ENCODE measurements at regions not wholly inside any gene's neighbourhood (a gene's known extent, or its start where the extent isn't known, plus 50 kb on each side); places are given as distances from the start of the nearest gene placed in this dataset.
A peak's percentile ranks its signal among the peaks of the same experiment; 100 is the strongest.

DNA sequence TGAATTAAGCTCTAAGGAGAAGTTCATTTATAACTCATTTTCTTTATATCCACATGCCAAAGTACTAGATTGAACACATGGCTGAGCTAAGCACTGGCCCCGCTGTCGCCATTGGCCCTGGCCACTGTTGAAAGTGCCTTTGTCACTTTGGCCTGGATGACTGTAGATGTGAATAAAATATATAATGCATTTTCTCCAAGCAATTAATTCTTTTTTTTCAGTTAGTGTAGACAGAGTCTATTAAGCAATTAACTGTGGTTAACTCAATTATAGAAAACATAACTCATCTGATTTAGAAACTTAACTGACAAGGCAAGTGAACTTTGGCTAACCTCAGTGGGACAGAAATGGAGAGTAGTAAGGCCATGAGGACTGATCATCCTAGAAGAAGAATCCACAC is 965.6 kb downstream of the EFNB2 start:
- Mint-ChIP-seq H3K27me3 (no peaks in the 10 kb centered on the region), H3K4me1 (ENCODE audit: low read depth) (no peaks in the 10 kb centered on the region), H3K4me3 (no peak overlapping the region), H3K9me3 (no peaks in the 10 kb centered on the region), H3K27ac (no peak overlapping the region), H3K36me3 (ENCODE audit: low read depth) (no peaks in the 10 kb centered on the region)
- ChIA-PET CTCF (no interaction called here), POLR2A (no interaction called here)
- intact Hi-C loops (cut with micrococcal nuclease), result no loop called here
- TF ChIP-seq, protein P1, sequence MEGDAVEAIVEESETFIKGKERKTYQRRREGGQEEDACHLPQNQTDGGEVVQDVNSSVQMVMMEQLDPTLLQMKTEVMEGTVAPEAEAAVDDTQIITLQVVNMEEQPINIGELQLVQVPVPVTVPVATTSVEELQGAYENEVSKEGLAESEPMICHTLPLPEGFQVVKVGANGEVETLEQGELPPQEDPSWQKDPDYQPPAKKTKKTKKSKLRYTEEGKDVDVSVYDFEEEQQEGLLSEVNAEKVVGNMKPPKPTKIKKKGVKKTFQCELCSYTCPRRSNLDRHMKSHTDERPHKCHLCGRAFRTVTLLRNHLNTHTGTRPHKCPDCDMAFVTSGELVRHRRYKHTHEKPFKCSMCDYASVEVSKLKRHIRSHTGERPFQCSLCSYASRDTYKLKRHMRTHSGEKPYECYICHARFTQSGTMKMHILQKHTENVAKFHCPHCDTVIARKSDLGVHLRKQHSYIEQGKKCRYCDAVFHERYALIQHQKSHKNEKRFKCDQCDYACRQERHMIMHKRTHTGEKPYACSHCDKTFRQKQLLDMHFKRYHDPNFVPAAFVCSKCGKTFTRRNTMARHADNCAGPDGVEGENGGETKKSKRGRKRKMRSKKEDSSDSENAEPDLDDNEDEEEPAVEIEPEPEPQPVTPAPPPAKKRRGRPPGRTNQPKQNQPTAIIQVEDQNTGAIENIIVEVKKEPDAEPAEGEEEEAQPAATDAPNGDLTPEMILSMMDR (IDR thresholded peaks at IDR 0.05), result no peak
- DNase-seq (no peak), ATAC-seq (no peak)

- intact Hi-C loops (cut with micrococcal nuclease), result no loop called here
- Mint-ChIP-seq H3K9me3 (no peaks in the 10 kb centered on the region), H3K27ac (no peak overlapping the region), H3K4me1 (ENCODE audit: low read depth) (no peaks in the 10 kb centered on the region), H3K36me3 (ENCODE audit: low read depth) (no peaks in the 10 kb centered on the region), H3K27me3 (no peaks in the 10 kb centered on the region), H3K4me3 (no peak overlapping the region)
- POLR2A ChIA-PET, result no interaction called here
- ATAC-seq (no peak), DNase-seq (no peak)
- TF ChIP-seq, protein P1 (IDR thresholded peaks at IDR 0.05), result no peak
- CTCF ChIA-PET, result no interaction called here
Measured at GRCh38 chr13:105567951-105568525, 967.4 kb downstream of the EFNB2 start.

DNA sequence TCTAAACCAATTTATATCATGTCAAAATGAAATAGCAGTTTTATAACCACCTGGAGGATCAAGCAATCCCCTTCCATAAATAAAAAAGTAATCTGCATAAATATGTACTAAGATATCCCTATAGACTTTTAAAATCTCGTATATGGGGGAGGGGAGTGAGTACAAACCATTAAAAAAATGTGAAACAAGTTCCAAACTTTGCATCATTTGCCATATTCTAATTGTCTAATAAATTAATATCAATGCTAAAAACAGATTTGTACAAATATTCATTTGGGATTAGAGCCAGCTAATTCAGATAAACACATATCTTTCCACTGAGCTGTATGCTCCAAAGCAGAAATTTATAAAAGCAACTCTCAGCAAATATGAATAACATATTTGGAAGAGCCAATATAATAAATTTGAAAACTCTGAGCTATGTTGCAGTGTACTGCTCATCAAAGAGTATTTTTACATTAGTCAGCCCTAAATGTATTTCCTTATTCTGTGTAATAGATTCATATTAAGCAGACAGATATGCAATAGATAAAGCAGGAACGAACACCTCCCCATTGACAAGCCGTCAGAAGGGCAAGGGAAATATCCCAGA is 970.2 kb downstream of the EFNB2 start:
- H3K36me3 Mint-ChIP-seq (ENCODE audit: low read depth), result no peaks in the 10 kb centered on the region
- DNase-seq, result no peak
- ChIA-PET POLR2A (no interaction called here), CTCF (no interaction called here)
- ATAC-seq, result no peak
- intact Hi-C loops (cut with micrococcal nuclease), result no loop called here
- no peaks in the 10 kb centered on the region for H3K9me3 Mint-ChIP-seq
- TF ChIP-seq, protein P1 (IDR thresholded peaks at IDR 0.05), result no peak
- no peak overlapping the region for H3K27ac Mint-ChIP-seq
- H3K4me1 Mint-ChIP-seq (ENCODE audit: low read depth), result no peaks in the 10 kb centered on the region
- H3K4me3 Mint-ChIP-seq, result no peak overlapping the region
- no peaks in the 10 kb centered on the region for H3K27me3 Mint-ChIP-seq

- Mint-ChIP-seq H3K9me3 (no peaks in the 10 kb centered on the region), H3K4me3 (no peak overlapping the region), H3K36me3 (ENCODE audit: low read depth) (no peaks in the 10 kb centered on the region), H3K27ac (no peak overlapping the region), H3K27me3 (no peaks in the 10 kb centered on the region), H3K4me1 (ENCODE audit: low read depth) (peaks cover 4% of the 10 kb centered on the region)
- TF ChIP-seq, protein P1 (IDR thresholded peaks at IDR 0.05), result no peak
- intact Hi-C loops (cut with micrococcal nuclease), result no loop called here
- DNase-seq (peak; percentile 51), ATAC-seq (peak; percentile 62)
- CTCF ChIA-PET, result no interaction called here
- POLR2A ChIA-PET, result no interaction called here
Measured at GRCh38 chr13:105552078-105552477, 983.4 kb downstream of the EFNB2 start.

GRCh38 chr13:105547851-105548250 is 987.6 kb downstream of the EFNB2 start:
- no peak overlapping the region for H3K27ac Mint-ChIP-seq
- ATAC-seq, result no peak
- peaks cover 4% of the 10 kb centered on the region for H3K9me3 Mint-ChIP-seq
- intact Hi-C loops (cut with micrococcal nuclease), result no loop called here
- peaks cover 9% of the 10 kb centered on the region for H3K4me1 Mint-ChIP-seq (ENCODE audit: low read depth)
- CTCF ChIA-PET, result no interaction called here
- no peak for DNase-seq
- TF ChIP-seq, protein P1 (IDR thresholded peaks at IDR 0.05), result no peak
- H3K27me3 Mint-ChIP-seq, result peaks cover 2% of the 10 kb centered on the region
- POLR2A ChIA-PET, result no interaction called here
- H3K4me3 Mint-ChIP-seq, result no peak overlapping the region
- no peaks in the 10 kb centered on the region for H3K36me3 Mint-ChIP-seq (ENCODE audit: low read depth)

Data from activated CD8-positive, alpha-beta T cell treated with anti-CD3 and anti-CD28 coated beads for 36 hours (primary cell).